OCI-LY3 (cell line): ENCODE measurements at regions not wholly inside any gene's neighbourhood (a gene's known extent, or its start where the extent isn't known, plus 50 kb on each side); places are given as distances from the start of the nearest gene placed in this dataset.

Experiments used
- H2AFZ ChIP-seq: fragments of 200-600, 300-600 bp; shearing (Covaris generic); 2 replicates; pipeline ENCODE4 v1.6.0; 2014; ENCODE audit warnings: antibody characterized with exemption, low read depth, low read length
- H3K27ac ChIP-seq: fragments of 200-600, 300-600 bp; sonication (generic); 2 replicates; pipeline ENCODE4 v1.5.1; 2014; ENCODE audit warnings: mild to moderate bottlenecking, low read length, moderate library complexity, mixed read lengths
- H3K27me3 ChIP-seq: fragments of 200-600, 300-600 bp; sonication (generic); 2 replicates; pipeline ENCODE4 v1.6.1; 2014; ENCODE audit warnings: low read depth, low read length, mixed read lengths
- H3K36me3 ChIP-seq: fragments of 200-600, 300-600 bp; sonication (generic); replicated peaks from 2 replicates; pipeline ENCODE3; 2014; ENCODE audit warnings: low read depth, low read length, mixed read lengths
- H3K4me1 ChIP-seq: fragments of 300-600, 200-600 bp; sonication (generic); 2 replicates; pipeline ENCODE4 v1.6.1; 2014; ENCODE audit warnings: low read length, mixed read lengths
- H3K4me2 ChIP-seq: fragments of 200-600, 300-600 bp; sonication (generic); 2 replicates; pipeline ENCODE4 v1.6.1; 2014; ENCODE audit warnings: low read length, mixed read lengths
- H3K4me3 ChIP-seq: fragments of 300-600, 200-600 bp; sonication (generic); 2 replicates; pipeline ENCODE4 v1.5.1; 2014; ENCODE audit warnings: antibody characterized with exemption, mild to moderate bottlenecking, low read length, moderate library complexity
- H3K79me2 ChIP-seq: fragments of 300-600, 200-600 bp; shearing (Covaris generic); 2 replicates; pipeline ENCODE4 v1.6.1; 2014; ENCODE audit warnings: mild to moderate bottlenecking, low read length, mixed read lengths
- H3K9ac ChIP-seq: fragments of 300-600, 200-600 bp; shearing (Covaris generic); 2 replicates; pipeline ENCODE4 v1.6.0; 2014; ENCODE audit warnings: mild to moderate bottlenecking, low read length, moderate library complexity
- H3K9me3 ChIP-seq: fragments of 200-600, 300-600 bp; shearing (Covaris generic); 2 replicates; pipeline ENCODE4 v1.6.1; 2014; ENCODE audit warnings: low read length, mixed read lengths; ENCODE audit not compliant: insufficient read depth
- H4K20me1 ChIP-seq: fragments of 200-600, 300-600 bp; sonication (generic); 2 replicates; pipeline ENCODE4 v1.6.1; 2016; ENCODE audit warnings: low read length, mixed read lengths; ENCODE audit not compliant: insufficient read depth
- EZH2phosphoT487 ChIP-seq: fragments of 200-600 bp; shearing (Covaris generic); IDR thresholded peaks from 2 replicates; pipeline ENCODE4 v1.6.1; 2018; ENCODE audit warnings: antibody characterized with exemption, mixed run types, low read depth
- TF ChIP-seq, protein P1 (sequence below): fragments of 200-600, 300-600 bp; sonication (generic); IDR thresholded peaks from 2 replicates; pipeline ENCODE4 v1.5.1; 2014; ENCODE audit warnings: antibody characterized with exemption, low read length, low read depth

DNA sequence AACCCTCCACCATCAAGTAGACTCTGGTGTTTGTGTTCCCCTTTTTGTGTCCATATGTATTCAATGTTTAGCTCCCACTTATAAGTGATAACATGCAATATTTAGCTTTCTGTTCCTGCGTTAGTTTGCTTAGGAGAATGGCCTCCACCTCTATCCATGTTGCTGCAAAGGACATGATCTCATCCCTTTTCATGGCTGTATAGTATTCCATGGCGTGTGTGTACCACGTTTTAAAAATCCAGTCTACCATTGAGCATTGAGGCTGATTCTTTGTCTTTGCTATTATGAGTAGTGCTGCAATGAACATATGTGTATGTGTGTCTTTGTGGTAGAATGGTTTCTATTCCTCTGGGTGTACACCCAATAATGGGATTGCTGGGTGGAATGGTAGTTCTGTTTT, 140.1 kb downstream of the BASP1 start:
- Histone ChIP-seq H4K20me1 (no peaks in the 10 kb centered on the region), H3K4me2 (no peak overlapping the region), H3K4me3 (no peak overlapping the region), H2AFZ (no peak overlapping the region), H3K9ac (no peak overlapping the region), H3K27me3 (no peaks in the 10 kb centered on the region), H3K4me1 (peaks cover 12% of the 10 kb centered on the region), H3K9me3 (no peaks in the 10 kb centered on the region), H3K79me2 (no peaks in the 10 kb centered on the region), H3K27ac (no peak overlapping the region), H3K36me3 (no peaks in the 10 kb centered on the region)
- TF ChIP-seq EZH2phosphoT487, result no peak
- TF ChIP-seq, protein P1, sequence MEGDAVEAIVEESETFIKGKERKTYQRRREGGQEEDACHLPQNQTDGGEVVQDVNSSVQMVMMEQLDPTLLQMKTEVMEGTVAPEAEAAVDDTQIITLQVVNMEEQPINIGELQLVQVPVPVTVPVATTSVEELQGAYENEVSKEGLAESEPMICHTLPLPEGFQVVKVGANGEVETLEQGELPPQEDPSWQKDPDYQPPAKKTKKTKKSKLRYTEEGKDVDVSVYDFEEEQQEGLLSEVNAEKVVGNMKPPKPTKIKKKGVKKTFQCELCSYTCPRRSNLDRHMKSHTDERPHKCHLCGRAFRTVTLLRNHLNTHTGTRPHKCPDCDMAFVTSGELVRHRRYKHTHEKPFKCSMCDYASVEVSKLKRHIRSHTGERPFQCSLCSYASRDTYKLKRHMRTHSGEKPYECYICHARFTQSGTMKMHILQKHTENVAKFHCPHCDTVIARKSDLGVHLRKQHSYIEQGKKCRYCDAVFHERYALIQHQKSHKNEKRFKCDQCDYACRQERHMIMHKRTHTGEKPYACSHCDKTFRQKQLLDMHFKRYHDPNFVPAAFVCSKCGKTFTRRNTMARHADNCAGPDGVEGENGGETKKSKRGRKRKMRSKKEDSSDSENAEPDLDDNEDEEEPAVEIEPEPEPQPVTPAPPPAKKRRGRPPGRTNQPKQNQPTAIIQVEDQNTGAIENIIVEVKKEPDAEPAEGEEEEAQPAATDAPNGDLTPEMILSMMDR, result no peak

DNA sequence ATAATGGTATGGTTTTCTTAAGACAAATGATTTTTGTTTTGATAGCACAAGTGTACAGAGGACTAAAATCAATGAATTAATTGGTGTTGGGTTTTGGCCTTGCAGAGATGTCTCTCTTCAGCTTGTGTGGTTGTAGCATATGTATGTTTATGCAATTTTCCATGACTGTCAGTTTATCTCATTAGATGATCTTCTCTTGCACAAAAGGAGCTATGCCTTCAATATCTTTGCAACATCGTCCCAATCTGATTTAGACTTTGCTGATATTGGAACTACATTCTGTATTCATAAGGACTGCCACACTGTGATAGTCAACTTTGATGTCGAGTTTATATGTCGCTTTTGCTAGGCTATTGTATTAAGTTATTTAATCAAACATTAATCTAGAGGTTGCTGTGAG, 140.0 kb upstream of the TAF11L2 start:
- Histone ChIP-seq H3K27ac (no peak overlapping the region), H3K79me2 (no peaks in the 10 kb centered on the region), H3K9ac (no peak overlapping the region), H2AFZ (no peak overlapping the region), H3K9me3 (no peaks in the 10 kb centered on the region), H3K4me3 (no peak overlapping the region), H3K4me2 (no peak overlapping the region), H3K4me1 (peaks cover 12% of the 10 kb centered on the region), H3K36me3 (no peaks in the 10 kb centered on the region), H4K20me1 (no peaks in the 10 kb centered on the region), H3K27me3 (no peaks in the 10 kb centered on the region)
- TF ChIP-seq, protein P1, result no peak
- no peak for TF ChIP-seq EZH2phosphoT487

DNA sequence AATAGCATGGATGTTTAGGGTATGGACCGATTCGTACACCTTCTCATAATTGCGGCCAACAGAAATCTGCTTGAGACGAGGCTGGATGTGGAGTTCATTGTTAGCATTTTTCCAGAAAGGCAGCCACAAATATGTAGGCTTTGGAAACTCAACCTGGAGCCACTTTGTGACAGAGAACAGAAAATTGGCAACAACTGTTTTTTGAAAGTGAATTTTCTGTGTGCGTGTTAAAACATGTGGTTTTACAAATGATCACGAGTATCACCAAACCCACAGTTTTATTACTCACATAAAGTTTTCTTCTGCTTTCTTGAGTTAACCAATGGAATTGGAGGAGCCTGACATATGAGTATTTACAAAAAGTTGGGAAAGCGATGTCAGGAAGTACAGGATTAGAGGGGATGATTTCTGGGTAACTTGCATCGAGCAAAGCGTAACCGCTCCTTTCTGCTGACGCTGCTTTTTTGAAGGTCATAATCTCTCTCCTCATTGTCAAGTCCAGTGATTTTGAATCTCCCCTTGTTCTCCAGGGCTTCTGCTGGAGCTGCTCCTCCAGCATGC, 138.5 kb upstream of the TAF11L2 start:
- Histone ChIP-seq H3K27ac (no peak overlapping the region), H3K9ac (no peak overlapping the region), H3K9me3 (no peaks in the 10 kb centered on the region), H2AFZ (no peak overlapping the region), H3K27me3 (no peaks in the 10 kb centered on the region), H3K4me1 (peaks cover 12% of the 10 kb centered on the region), H3K79me2 (no peaks in the 10 kb centered on the region), H3K4me2 (no peak overlapping the region), H4K20me1 (no peaks in the 10 kb centered on the region), H3K4me3 (no peak overlapping the region), H3K36me3 (no peaks in the 10 kb centered on the region)
- no peak for TF ChIP-seq EZH2phosphoT487
- TF ChIP-seq, protein P1, result no peak

DNA sequence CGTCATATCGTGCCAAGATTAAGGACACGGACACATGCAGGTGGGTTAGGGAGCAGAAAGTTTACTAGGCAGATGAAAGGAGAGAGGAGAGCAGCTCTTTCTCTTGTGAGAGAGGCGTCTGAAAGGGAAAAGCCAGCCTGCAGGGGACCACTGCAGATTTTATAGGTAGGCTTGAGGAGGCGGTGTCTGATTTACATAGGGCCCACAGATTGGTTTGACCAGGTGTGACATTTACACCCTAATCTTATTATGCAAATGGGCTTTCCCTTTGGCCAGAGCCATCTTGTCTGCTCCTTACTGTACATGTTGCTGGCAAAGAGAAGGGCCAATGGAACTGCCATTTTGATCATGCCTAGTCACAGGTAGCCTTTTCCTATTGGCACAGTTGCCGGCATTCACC, 137.2 kb upstream of the TAF11L2 start:
- Histone ChIP-seq H3K27ac (no peak overlapping the region), H3K9me3 (no peaks in the 10 kb centered on the region), H3K27me3 (no peaks in the 10 kb centered on the region), H3K9ac (no peak overlapping the region), H3K4me3 (no peak overlapping the region), H2AFZ (no peak overlapping the region), H3K4me2 (no peak overlapping the region), H3K79me2 (no peaks in the 10 kb centered on the region), H4K20me1 (no peaks in the 10 kb centered on the region), H3K4me1 (peaks cover 8% of the 10 kb centered on the region), H3K36me3 (no peaks in the 10 kb centered on the region)
- TF ChIP-seq EZH2phosphoT487, result no peak
- TF ChIP-seq, protein P1, result no peak
